ENCODE measurements at regions not wholly inside any gene's neighbourhood (a gene's known extent, or its start where the extent isn't known, plus 50 kb on each side); places are given as distances from the start of the nearest gene placed in this dataset.

DNA sequence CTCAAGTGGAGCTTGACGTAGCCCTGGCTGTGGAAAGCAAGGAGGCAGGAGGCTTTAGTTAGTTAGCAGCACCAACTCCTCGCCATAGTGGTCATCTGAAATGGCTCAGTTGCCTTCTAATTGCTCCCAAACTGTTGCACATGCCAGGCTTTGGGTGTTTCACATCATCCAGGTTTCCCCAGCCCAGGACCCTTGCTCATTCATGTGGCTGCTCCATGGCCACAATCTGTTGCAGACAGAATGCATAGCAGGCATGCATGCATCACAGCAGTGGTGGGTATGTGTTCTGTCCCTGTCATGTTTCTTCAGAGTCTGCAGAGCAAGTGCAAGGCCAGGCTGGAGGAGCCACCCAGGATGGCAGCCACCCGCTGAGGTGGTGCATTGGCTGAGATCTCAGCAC lies 407.6 kb downstream of the TSHZ3 start:
- Histone ChIP-seq H3K4me2 (no peak overlapping the region), H3K4me3 (no peak overlapping the region), H4K20me1 (replicated peaks; ENCODE audit: insufficient read depth) (no peaks in the 10 kb centered on the region), H3K4me1 (ENCODE audit: insufficient read depth) (no peaks in the 10 kb centered on the region), H2AFZ (no peak overlapping the region), H3K79me2 (replicated peaks; ENCODE audit: insufficient read depth) (no peaks in the 10 kb centered on the region), H3F3A (replicated peaks; ENCODE audit: low read depth) (no peaks in the 10 kb centered on the region), H3K36me3 (ENCODE audit: insufficient read depth) (no peaks in the 10 kb centered on the region), H3K27me3 (ENCODE audit: insufficient read depth) (no peaks in the 10 kb centered on the region), H3K9me2 (ENCODE audit: insufficient read depth) (no peaks in the 10 kb centered on the region), H3K27ac (ENCODE audit: low read depth) (no peak overlapping the region)
- Mint-ChIP-seq H3K4me3 (no peak overlapping the region), H3K4me1 (no peaks in the 10 kb centered on the region), H3K27me3 (ENCODE audit: insufficient read depth, low read depth, poor library complexity) (no peaks in the 10 kb centered on the region), H3K27ac (no peak overlapping the region), H3K36me3 (ENCODE audit: low read depth) (no peaks in the 10 kb centered on the region), H3K9me3 (peaks cover 3% of the 10 kb centered on the region; the same call in 2 of the 3 replicates)
- no peak for TF ChIP-seq NANOG (IDR thresholded peaks at IDR 0.05; ENCODE audit: borderline replicate concordance)
- DNase-seq (ENCODE audit: low spot score) (no peak), ATAC-seq (no peak)

DNA sequence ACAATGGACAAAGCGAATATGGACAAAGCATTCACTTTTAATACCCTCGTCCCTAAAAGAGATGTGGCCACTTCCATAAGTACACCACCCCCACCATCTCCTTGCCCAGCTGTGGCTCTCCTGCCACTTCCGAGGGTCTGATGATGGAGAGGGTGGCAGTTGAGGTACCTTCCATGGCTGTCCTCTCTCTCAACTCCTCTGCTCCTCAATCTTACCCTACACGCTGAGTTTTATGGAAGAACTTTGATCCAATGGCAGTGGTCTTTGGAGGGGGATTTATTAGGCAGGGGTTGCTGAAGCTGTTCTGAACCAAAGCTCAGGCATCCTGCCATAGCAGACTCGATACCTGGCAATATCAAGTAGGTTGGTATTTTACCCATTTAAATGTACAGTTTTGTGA lies 413.0 kb downstream of the TSHZ3 start:
- no peak overlapping the region for H3K4me3 ChIP-seq
- TF ChIP-seq, protein P1, sequence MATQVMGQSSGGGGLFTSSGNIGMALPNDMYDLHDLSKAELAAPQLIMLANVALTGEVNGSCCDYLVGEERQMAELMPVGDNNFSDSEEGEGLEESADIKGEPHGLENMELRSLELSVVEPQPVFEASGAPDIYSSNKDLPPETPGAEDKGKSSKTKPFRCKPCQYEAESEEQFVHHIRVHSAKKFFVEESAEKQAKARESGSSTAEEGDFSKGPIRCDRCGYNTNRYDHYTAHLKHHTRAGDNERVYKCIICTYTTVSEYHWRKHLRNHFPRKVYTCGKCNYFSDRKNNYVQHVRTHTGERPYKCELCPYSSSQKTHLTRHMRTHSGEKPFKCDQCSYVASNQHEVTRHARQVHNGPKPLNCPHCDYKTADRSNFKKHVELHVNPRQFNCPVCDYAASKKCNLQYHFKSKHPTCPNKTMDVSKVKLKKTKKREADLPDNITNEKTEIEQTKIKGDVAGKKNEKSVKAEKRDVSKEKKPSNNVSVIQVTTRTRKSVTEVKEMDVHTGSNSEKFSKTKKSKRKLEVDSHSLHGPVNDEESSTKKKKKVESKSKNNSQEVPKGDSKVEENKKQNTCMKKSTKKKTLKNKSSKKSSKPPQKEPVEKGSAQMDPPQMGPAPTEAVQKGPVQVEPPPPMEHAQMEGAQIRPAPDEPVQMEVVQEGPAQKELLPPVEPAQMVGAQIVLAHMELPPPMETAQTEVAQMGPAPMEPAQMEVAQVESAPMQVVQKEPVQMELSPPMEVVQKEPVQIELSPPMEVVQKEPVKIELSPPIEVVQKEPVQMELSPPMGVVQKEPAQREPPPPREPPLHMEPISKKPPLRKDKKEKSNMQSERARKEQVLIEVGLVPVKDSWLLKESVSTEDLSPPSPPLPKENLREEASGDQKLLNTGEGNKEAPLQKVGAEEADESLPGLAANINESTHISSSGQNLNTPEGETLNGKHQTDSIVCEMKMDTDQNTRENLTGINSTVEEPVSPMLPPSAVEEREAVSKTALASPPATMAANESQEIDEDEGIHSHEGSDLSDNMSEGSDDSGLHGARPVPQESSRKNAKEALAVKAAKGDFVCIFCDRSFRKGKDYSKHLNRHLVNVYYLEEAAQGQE (IDR thresholded peaks at IDR 0.05; ENCODE audit: unreplicated experiment): no peak
- no peak for TF ChIP-seq ZNF331 (CRISPR knock-in tag; IDR thresholded peaks at IDR 0.05; ENCODE audit: low read depth)
- TF ChIP-seq, protein P2, sequence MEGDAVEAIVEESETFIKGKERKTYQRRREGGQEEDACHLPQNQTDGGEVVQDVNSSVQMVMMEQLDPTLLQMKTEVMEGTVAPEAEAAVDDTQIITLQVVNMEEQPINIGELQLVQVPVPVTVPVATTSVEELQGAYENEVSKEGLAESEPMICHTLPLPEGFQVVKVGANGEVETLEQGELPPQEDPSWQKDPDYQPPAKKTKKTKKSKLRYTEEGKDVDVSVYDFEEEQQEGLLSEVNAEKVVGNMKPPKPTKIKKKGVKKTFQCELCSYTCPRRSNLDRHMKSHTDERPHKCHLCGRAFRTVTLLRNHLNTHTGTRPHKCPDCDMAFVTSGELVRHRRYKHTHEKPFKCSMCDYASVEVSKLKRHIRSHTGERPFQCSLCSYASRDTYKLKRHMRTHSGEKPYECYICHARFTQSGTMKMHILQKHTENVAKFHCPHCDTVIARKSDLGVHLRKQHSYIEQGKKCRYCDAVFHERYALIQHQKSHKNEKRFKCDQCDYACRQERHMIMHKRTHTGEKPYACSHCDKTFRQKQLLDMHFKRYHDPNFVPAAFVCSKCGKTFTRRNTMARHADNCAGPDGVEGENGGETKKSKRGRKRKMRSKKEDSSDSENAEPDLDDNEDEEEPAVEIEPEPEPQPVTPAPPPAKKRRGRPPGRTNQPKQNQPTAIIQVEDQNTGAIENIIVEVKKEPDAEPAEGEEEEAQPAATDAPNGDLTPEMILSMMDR (conservative IDR thresholded peaks at IDR 0.05; ENCODE audit: low read depth in 2 of 2): no peak
- no peak for TF ChIP-seq CREB1 (CRISPR knock-in tag; IDR thresholded peaks at IDR 0.05; ENCODE audit: low read depth)
- H2AFZ ChIP-seq: no peak overlapping the region
- no peak overlapping the region for H3K4me3 Mint-ChIP-seq
- H3K4me1 Mint-ChIP-seq: no peaks in the 10 kb centered on the region; the same call in 2 of the 3 replicates
- DNase-seq (ENCODE audit: low spot score) (no peak), ATAC-seq (no peak)
- H4K20me1 ChIP-seq (replicated peaks; ENCODE audit: insufficient read depth): no peaks in the 10 kb centered on the region
- peaks cover 3% of the 10 kb centered on the region; the same call in 1 of the 3 replicates for H3K9me3 Mint-ChIP-seq
- H3K27me3 ChIP-seq (ENCODE audit: insufficient read depth): no peaks in the 10 kb centered on the region
- H3K9me2 ChIP-seq (ENCODE audit: insufficient read depth): no peaks in the 10 kb centered on the region
- H3K79me2 ChIP-seq (replicated peaks; ENCODE audit: insufficient read depth): no peaks in the 10 kb centered on the region
- no peak overlapping the region for H3K27ac Mint-ChIP-seq
- H3K4me2 ChIP-seq: no peak overlapping the region
- H3K36me3 Mint-ChIP-seq (ENCODE audit: low read depth): no peaks in the 10 kb centered on the region
- no peaks in the 10 kb centered on the region for H3K36me3 ChIP-seq (ENCODE audit: insufficient read depth)
- no peaks in the 10 kb centered on the region for H3F3A ChIP-seq (replicated peaks; ENCODE audit: low read depth)
- no peak overlapping the region for H3K27ac ChIP-seq (ENCODE audit: low read depth)
- H3K27me3 Mint-ChIP-seq (ENCODE audit: insufficient read depth, low read depth, poor library complexity): peaks cover 7% of the 10 kb centered on the region
- no peaks in the 10 kb centered on the region for H3K4me1 ChIP-seq (ENCODE audit: insufficient read depth)
